Germinal center (tissue), 1 donor: ENCODE measurements at regions not wholly inside any gene's neighbourhood (a gene's known extent, or its start where the extent isn't known, plus 50 kb on each side); places are given as distances from the start of the nearest gene placed in this dataset.

Experiments
- DNase-seq: peaks from one replicate; pipeline ENCODE4 v3.0.0; 2012; ENCODE audit warnings: mixed read lengths, low spot score

GRCh38 chr18:32542221-32542798, 71.6 kb upstream of the GAREM1 start:
- no peak for DNase-seq

GRCh38 chr18:32530947-32531651, 60.4 kb upstream of the GAREM1 start:
- DNase-seq: no peak

- no peak for DNase-seq
These were observed 59.2 kb upstream of the GAREM1 start for GRCh38 chr18:32529722-32530420.

- no peak for DNase-seq
These were observed 50.1 kb upstream of the GAREM1 start for GRCh38 chr18:32520771-32521170.
